ENCODE measurements at regions not wholly inside any gene's neighbourhood (a gene's known extent, or its start where the extent isn't known, plus 50 kb on each side); places are given as distances from the start of the nearest gene placed in this dataset.

DNA sequence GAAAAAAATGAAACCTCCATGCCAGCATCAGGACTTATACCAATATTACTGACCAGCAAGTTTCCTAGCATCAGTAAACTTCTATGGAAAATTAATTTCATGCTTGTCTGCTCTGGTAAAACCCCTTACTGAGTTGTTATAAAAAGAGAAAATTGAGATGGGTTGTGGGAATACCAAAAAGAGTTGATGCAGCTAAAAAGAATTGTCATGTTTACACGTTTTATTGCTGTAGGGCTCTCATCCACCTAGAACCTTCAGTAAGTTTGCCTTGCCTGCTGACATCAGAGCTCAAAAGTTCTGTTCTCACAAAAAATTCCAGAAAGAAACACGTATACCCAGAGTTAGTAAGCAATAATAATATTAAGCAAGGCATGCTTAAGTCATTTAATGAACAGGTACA, 641.3 kb upstream of the ZNF385D start:
- no peak for FAIRE-seq
- no peak for TF ChIP-seq POLR2A (IDR thresholded peaks at IDR 0.05; ENCODE audit: low read depth, low read length)
- no peak for TF ChIP-seq CTCF (IDR thresholded peaks at IDR 0.05; ENCODE audit: extremely low read depth in 1 of 2, insufficient read depth in 1 of 2, low read depth in 1 of 2, low read length in 2 of 2)
- TF ChIP-seq POLR2AphosphoS5 (IDR thresholded peaks at IDR 0.05; ENCODE audit: insufficient read depth, low read depth, low read length): no peak
- no peak for TF ChIP-seq FOS (IDR thresholded peaks at IDR 0.05; ENCODE audit: borderline replicate concordance, insufficient read depth, low read length)
- TF ChIP-seq MAX (IDR thresholded peaks at IDR 0.05; ENCODE audit: insufficient read depth, insufficient read length): no peak
- TF ChIP-seq GATA2 (IDR thresholded peaks at IDR 0.05; ENCODE audit: insufficient read depth, insufficient read length, low read depth, low read length): no peak
- TF ChIP-seq JUN (IDR thresholded peaks at IDR 0.05; ENCODE audit: borderline replicate concordance, insufficient read depth, insufficient read length, low read depth): no peak
- no peak for TF ChIP-seq EZH2 (IDR thresholded peaks at IDR 0.05; ENCODE audit: borderline replicate concordance, low read depth, low read length, severe bottlenecking)
- TF ChIP-seq MYC (IDR thresholded peaks at IDR 0.05; ENCODE audit: low read depth, low read length): no peak
- ChIA-PET POLR2A (no interaction called here), CTCF (no interaction called here)
- dilution Hi-C loops (cut with MboI; ENCODE audit: extremely low pct_ligation_motif_present, low sequenced_read_pairs) (no loop called here), intact Hi-C loops (cut with micrococcal nuclease) (no loop called here)
- Histone ChIP-seq H3K4me1 (ENCODE audit: control insufficient read depth, extremely low read depth, insufficient read depth, low read length) (no peaks in the 10 kb centered on the region), H3K27me3 (ENCODE audit: control insufficient read depth in 2 of 2, insufficient read depth in 2 of 2, low read length in 2 of 2) (no peaks in the 10 kb centered on the region), H4K20me1 (replicated peaks; ENCODE audit: control insufficient read depth, extremely low read depth, insufficient read depth, low read length) (no peaks in the 10 kb centered on the region), H3K36me3 (ENCODE audit: control insufficient read depth in 2 of 2, extremely low read depth in 1 of 2, insufficient read depth in 2 of 2, low read length in 2 of 2) (no peaks in the 10 kb centered on the region), H2AFZ (ENCODE audit: low read depth, low read length) (no peak overlapping the region), H3K27ac (ENCODE audit: insufficient read depth, low read depth, low read length) (no peak overlapping the region), H3K9me1 (replicated peaks; ENCODE audit: control insufficient read depth, extremely low read depth, insufficient read depth, low read length) (no peaks in the 10 kb centered on the region), H3K4me2 (ENCODE audit: insufficient read depth, low read length) (no peak overlapping the region), H3K4me3 (replicated peaks in 1 of 3; ENCODE audit: insufficient read depth in 1 of 3, low read depth in 1 of 3, low read length in 3 of 3) (no peak overlapping the region), H3K9me3 (replicated peaks; ENCODE audit: control insufficient read depth, insufficient read depth, low read length) (peaks cover 3% of the 10 kb centered on the region), H3K9ac (replicated peaks; ENCODE audit: extremely low read depth, insufficient read depth, low read length) (no peak overlapping the region), H3K79me2 (ENCODE audit: control insufficient read depth, insufficient read depth, low read length) (no peaks in the 10 kb centered on the region)
- no peak for DNase-seq (ENCODE audit: low read depth, low spot score)
- no TSS peak for BruUV-seq (replicated peaks)

Measured in endothelial cell of umbilical vein (primary cell).